WTC11 (cell line): ENCODE measurements at regions not wholly inside any gene's neighbourhood (a gene's known extent, or its start where the extent isn't known, plus 50 kb on each side); places are given as distances from the start of the nearest gene placed in this dataset.

ENCODE experiments used
- ATAC-seq: fragments of 200-7000 bp; cut with Tn5 transposase; 2 replicates; pipeline ENCODE4 v1.10.0; 2021; ENCODE audit warnings: mild to moderate bottlenecking, moderate library complexity
- CTCF ChIA-PET: fragments of 300-600 bp; sonication (Branson Sonifier 250); formaldehyde crosslinking; loops from one replicate; lab custom pipeline; 2021; ENCODE audit warnings: antibody characterized with exemption; lab: Charles Lee
- POLR2A ChIA-PET: fragments of 350-600 bp; sonication (Branson Sonifier 250); formaldehyde crosslinking; loops from one replicate; lab custom pipeline; 2021; ENCODE audit warnings: antibody characterized with exemption; lab: Charles Lee
- DNase-seq: peaks from one replicate; pipeline ENCODE4 v3.0.0; 2021; ENCODE audit warnings: low spot score
- H3K27ac Mint-ChIP-seq: 2 replicates; pipeline ENCODE4 v1.8.0; 2021; ENCODE audit warnings: mixed read lengths
- H3K27me3 Mint-ChIP-seq: 2 replicates; pipeline ENCODE4 v1.8.0; 2021; ENCODE audit warnings: low read depth, mild to moderate bottlenecking, moderate library complexity, mixed read lengths
- H3K36me3 Mint-ChIP-seq: 2 replicates; pipeline ENCODE4 v1.8.0; 2021; ENCODE audit warnings: mixed read lengths
- H3K4me1 Mint-ChIP-seq: 2 replicates; pipeline ENCODE4 v1.8.0; 2022; ENCODE audit warnings: mixed read lengths
- H3K4me3 Mint-ChIP-seq: 2 replicates; pipeline ENCODE4 v1.8.0; 2021; ENCODE audit warnings: mild to moderate bottlenecking, moderate library complexity, mixed read lengths
- H3K9me3 Mint-ChIP-seq: 2 replicates; pipeline ENCODE4 v1.8.0; 2021; ENCODE audit warnings: mixed read lengths
- ARID4B ChIP-seq: sonication (generic); formaldehyde crosslinking; IDR thresholded peaks from 2 replicates; pipeline ENCODE4 v1.8.0; 2023; ENCODE audit warnings: missing genetic modification reagents, mild to moderate bottlenecking, borderline replicate concordance
- ATF3 ChIP-seq: sonication (generic); formaldehyde crosslinking; conservative IDR thresholded peaks from 2 replicates; pipeline ENCODE4 v1.8.1; 2022; ENCODE audit warnings: mild to moderate bottlenecking, missing genetic modification reagents
- CREB1 ChIP-seq: sonication (generic); formaldehyde crosslinking; IDR thresholded peaks from 2 replicates; pipeline ENCODE4 v1.8.0; 2023; ENCODE audit warnings: mild to moderate bottlenecking, missing genetic modification reagents
- MAX ChIP-seq: sonication (generic); formaldehyde crosslinking; IDR thresholded peaks from 2 replicates; pipeline ENCODE4 v1.8.0; 2022; ENCODE audit warnings: mild to moderate bottlenecking, missing genetic modification reagents
- OVOL2 ChIP-seq: fragments of 250-450 bp; sonication (Bioruptor Pico); IDR thresholded peaks from 2 replicates; pipeline ENCODE4 v1.9.0; 2021; ENCODE audit warnings: mild to moderate bottlenecking, borderline replicate concordance
- PREB ChIP-seq: sonication (generic); formaldehyde crosslinking; IDR thresholded peaks from 2 replicates; pipeline ENCODE4 v1.8.1; 2022; ENCODE audit warnings: mild to moderate bottlenecking, missing genetic modification reagents, moderate library complexity, borderline replicate concordance
- RELA ChIP-seq: sonication (generic); formaldehyde crosslinking; IDR thresholded peaks from 2 replicates; pipeline ENCODE4 v1.8.1; 2022; ENCODE audit warnings: missing genetic modification reagents, mild to moderate bottlenecking, borderline replicate concordance
- RORB ChIP-seq: fragments of 250-450 bp; sonication (Bioruptor Pico); IDR thresholded peaks from 2 replicates; pipeline ENCODE4 v1.9.0; 2021; ENCODE audit warnings: mild to moderate bottlenecking
- SP1 ChIP-seq: sonication (generic); formaldehyde crosslinking; conservative IDR thresholded peaks from 2 replicates; pipeline ENCODE4 v1.8.1; 2022; ENCODE audit warnings: missing genetic modification reagents
- TEAD1 ChIP-seq: sonication (generic); formaldehyde crosslinking; IDR thresholded peaks from 2 replicates; pipeline ENCODE4 v1.8.0; 2022; ENCODE audit warnings: mild to moderate bottlenecking, missing genetic modification reagents
- TEAD4 ChIP-seq: sonication (generic); formaldehyde crosslinking; IDR thresholded peaks from 2 replicates; pipeline ENCODE4 v1.8.0; 2022; ENCODE audit warnings: mild to moderate bottlenecking, missing genetic modification reagents
- ZBTB21 ChIP-seq: sonication (generic); formaldehyde crosslinking; IDR thresholded peaks from 2 replicates; pipeline ENCODE4 v1.8.1; 2023; ENCODE audit warnings: mild to moderate bottlenecking, missing genetic modification reagents, borderline replicate concordance
- ZNF396 ChIP-seq: fragments of 250-450 bp; sonication (Bioruptor Pico); IDR thresholded peaks from 2 replicates; pipeline ENCODE4 v1.8.0; 2021; ENCODE audit warnings: mild to moderate bottlenecking, moderate library complexity, borderline replicate concordance
- ZNF416 ChIP-seq: fragments of 250-450 bp; sonication (Bioruptor Pico); IDR thresholded peaks from 2 replicates; pipeline ENCODE4 v1.9.0; 2021; ENCODE audit warnings: mild to moderate bottlenecking, inconsistent platforms

GRCh38 chr1:198833706-198834503, 195.1 kb downstream of the PTPRC start (continued):
- TF ChIP-seq ZBTB21 (CRISPR knock-in tag) (no peak), TEAD1 (no peak)

- DNase-seq = no peak
- Mint-ChIP-seq H3K9me3 (no peaks in the 10 kb centered on the region; the same call in 1 of the 2 replicates), H3K36me3 (no peaks in the 10 kb centered on the region), H3K27ac (no peak overlapping the region), H3K4me1 (no peaks in the 10 kb centered on the region), H3K27me3 (no peaks in the 10 kb centered on the region), H3K4me3 (no peak overlapping the region)
- TF ChIP-seq RORB (CRISPR knock-in tag) (no peak), CREB1 (CRISPR knock-in tag) (no peak), ATF3 (CRISPR knock-in tag) (no peak), ZBTB21 (CRISPR knock-in tag) (no peak), PREB (CRISPR knock-in tag) (no peak), SP1 (no peak), RELA (CRISPR knock-in tag) (no peak), TEAD4 (CRISPR knock-in tag) (no peak), ZNF396 (CRISPR knock-in tag) (no peak), MAX (no peak)
- ChIA-PET POLR2A (no interaction called here), CTCF (no interaction called here)
- ATAC-seq = peak; percentile 55
Measured at GRCh38 chr1:198837278-198838021, 198.6 kb downstream of the PTPRC start.

- Mint-ChIP-seq H3K9me3 (no peaks in the 10 kb centered on the region; the same call in 1 of the 2 replicates), H3K4me1 (no peaks in the 10 kb centered on the region), H3K4me3 (no peak overlapping the region), H3K36me3 (no peaks in the 10 kb centered on the region), H3K27me3 (no peaks in the 10 kb centered on the region), H3K27ac (no peak overlapping the region)
- ChIA-PET CTCF (no interaction called here), POLR2A (no interaction called here)
- DNase-seq = no peak
- ATAC-seq = no peak
- TF ChIP-seq ZNF396 (CRISPR knock-in tag) (no peak), ZNF416 (CRISPR knock-in tag) (no peak), RORB (CRISPR knock-in tag) (no peak), OVOL2 (CRISPR knock-in tag) (no peak), ARID4B (CRISPR knock-in tag) (no peak)
Measured at GRCh38 chr1:198838022-198838342, 199.1 kb downstream of the PTPRC start.
